ENCODE measurements at regions not wholly inside any gene's neighbourhood (a gene's known extent, or its start where the extent isn't known, plus 50 kb on each side); places are given as distances from the start of the nearest gene placed in this dataset.

GRCh38 chr4:152000518-152000917 lies 239.7 kb upstream of the GATB start:
- Mint-ChIP-seq H3K27ac (no peak overlapping the region), H3K9me3 (peaks cover 9% of the 10 kb centered on the region), H3K4me3 (no peak overlapping the region), H3K4me1 (peaks cover 21% of the 10 kb centered on the region), H3K36me3 (ENCODE audit: low read depth) (no peaks in the 10 kb centered on the region), H3K27me3 (peaks cover 7% of the 10 kb centered on the region)
- intact Hi-C loops (cut with micrococcal nuclease): no loop called here
- no peak for DNase-seq

DNA sequence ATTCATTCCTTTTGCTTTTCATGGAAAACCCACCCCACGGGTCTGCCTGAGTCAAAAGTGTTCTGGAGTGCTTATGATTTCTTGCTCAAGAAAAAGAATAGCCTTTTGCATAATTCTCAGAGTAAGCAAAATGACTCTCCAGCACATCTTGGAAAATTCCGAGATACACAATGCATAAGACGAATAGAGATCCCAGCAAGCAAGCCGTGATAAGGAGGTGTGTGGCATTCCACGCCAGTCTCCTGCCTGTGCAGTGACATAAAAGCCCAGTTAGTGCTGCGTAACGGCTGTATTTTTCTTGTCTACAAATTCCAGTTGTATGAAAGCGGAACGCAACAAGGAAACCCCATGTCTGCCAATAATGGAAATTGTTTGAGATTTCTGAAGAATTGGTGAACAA lies 237.9 kb upstream of the GATB start:
- Mint-ChIP-seq H3K36me3 (ENCODE audit: low read depth) (no peaks in the 10 kb centered on the region), H3K4me1 (peaks cover 24% of the 10 kb centered on the region), H3K27ac (no peak overlapping the region), H3K9me3 (peaks cover 9% of the 10 kb centered on the region), H3K4me3 (no peak overlapping the region), H3K27me3 (peaks cover 5% of the 10 kb centered on the region)
- intact Hi-C loops (cut with micrococcal nuclease): no loop called here
- DNase-seq: no peak

DNA sequence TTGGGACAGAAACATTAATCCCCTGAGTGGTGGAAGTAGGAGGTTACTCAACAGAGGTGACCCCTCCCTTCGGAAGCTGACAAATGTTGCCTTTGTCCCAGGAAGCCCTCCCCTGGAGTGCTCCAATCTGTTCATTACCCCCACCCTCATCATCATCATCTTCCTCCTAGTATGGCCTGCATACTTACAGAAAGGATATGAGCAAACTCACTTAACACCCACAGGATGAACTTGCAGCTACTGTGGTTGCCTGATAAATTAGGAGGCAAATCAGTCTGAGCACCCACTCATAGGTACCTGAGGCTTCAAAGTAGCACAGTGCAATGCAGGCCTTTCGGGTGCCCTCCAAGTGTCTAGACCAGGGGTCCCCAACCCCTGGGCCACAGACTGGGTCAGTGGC lies 236.7 kb upstream of the GATB start:
- peaks cover 25% of the 10 kb centered on the region for H3K4me1 Mint-ChIP-seq
- no peak overlapping the region for H3K27ac Mint-ChIP-seq
- peaks cover 9% of the 10 kb centered on the region for H3K9me3 Mint-ChIP-seq
- DNase-seq: no peak
- intact Hi-C loops (cut with micrococcal nuclease): no loop called here
- no peaks in the 10 kb centered on the region for H3K36me3 Mint-ChIP-seq (ENCODE audit: low read depth)
- H3K27me3 Mint-ChIP-seq: no peaks in the 10 kb centered on the region
- H3K4me3 Mint-ChIP-seq: no peak overlapping the region

DNA sequence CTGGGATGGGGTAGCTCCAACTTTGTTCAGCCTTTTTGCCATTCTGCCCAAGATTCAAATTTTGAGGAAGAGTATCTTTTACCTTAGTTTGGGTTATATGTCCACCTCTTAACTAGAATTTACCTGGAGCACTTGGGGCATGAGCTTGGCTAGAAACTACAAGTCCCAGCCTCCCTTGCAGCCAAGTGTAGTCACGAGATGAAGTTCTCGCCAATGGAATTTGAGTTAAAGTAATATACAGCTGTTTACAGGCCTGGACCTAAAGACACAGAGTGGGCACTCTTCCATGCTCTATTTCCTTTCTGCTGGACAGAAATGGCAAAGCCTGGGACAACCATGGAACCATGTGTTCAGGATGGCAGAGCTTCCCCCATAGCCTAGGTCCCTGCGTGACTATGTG lies 233.6 kb upstream of the GATB start:
- DNase-seq: no peak
- peaks cover 46% of the 10 kb centered on the region for H3K4me1 Mint-ChIP-seq
- intact Hi-C loops (cut with micrococcal nuclease): no loop called here
- H3K9me3 Mint-ChIP-seq: peaks cover 8% of the 10 kb centered on the region
- no peaks in the 10 kb centered on the region for H3K27me3 Mint-ChIP-seq
- no peak overlapping the region for H3K27ac Mint-ChIP-seq
- H3K36me3 Mint-ChIP-seq (ENCODE audit: low read depth): no peaks in the 10 kb centered on the region
- no peak overlapping the region for H3K4me3 Mint-ChIP-seq

GRCh38 chr4:151993521-151993920 lies 232.7 kb upstream of the GATB start:
- H3K4me1 Mint-ChIP-seq: peaks cover 48% of the 10 kb centered on the region
- H3K4me3 Mint-ChIP-seq: no peak overlapping the region
- no peaks in the 10 kb centered on the region for H3K27me3 Mint-ChIP-seq
- no peak overlapping the region for H3K27ac Mint-ChIP-seq
- H3K36me3 Mint-ChIP-seq (ENCODE audit: low read depth): no peaks in the 10 kb centered on the region
- H3K9me3 Mint-ChIP-seq: peaks cover 12% of the 10 kb centered on the region
- no peak for DNase-seq
- intact Hi-C loops (cut with micrococcal nuclease): no loop called here

GRCh38 chr4:151992332-151993154 lies 231.7 kb upstream of the GATB start:
- Mint-ChIP-seq H3K4me1 (peaks cover 45% of the 10 kb centered on the region), H3K27ac (peak overlapping the region; percentile 40), H3K36me3 (ENCODE audit: low read depth) (no peaks in the 10 kb centered on the region), H3K4me3 (no peak overlapping the region), H3K27me3 (no peaks in the 10 kb centered on the region), H3K9me3 (peaks cover 16% of the 10 kb centered on the region)
- intact Hi-C loops (cut with micrococcal nuclease): no loop called here
- DNase-seq: no peak

DNA sequence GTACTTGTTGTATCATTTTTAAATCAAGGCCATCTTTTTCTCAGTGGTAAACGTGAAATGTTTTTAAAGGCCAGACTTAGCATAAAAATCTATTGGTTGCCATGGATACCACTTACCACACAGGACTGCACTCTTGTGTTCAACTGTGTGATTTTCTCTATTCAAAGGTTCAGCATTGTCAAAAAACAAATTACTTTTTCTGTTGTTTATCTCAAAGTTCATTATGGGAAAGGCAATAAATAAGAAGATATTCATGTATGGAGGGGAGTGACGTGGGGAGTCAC lies 231.0 kb upstream of the GATB start:
- intact Hi-C loops (cut with micrococcal nuclease): no loop called here
- Mint-ChIP-seq H3K9me3 (peaks cover 18% of the 10 kb centered on the region), H3K27me3 (no peaks in the 10 kb centered on the region), H3K4me1 (peaks cover 39% of the 10 kb centered on the region), H3K36me3 (ENCODE audit: low read depth) (no peaks in the 10 kb centered on the region), H3K27ac (no peak overlapping the region), H3K4me3 (peak overlapping the region; percentile 20)
- no peak for DNase-seq

GRCh38 chr4:151991001-151991883 lies 230.4 kb upstream of the GATB start:
- DNase-seq: no peak
- Mint-ChIP-seq H3K9me3 (peaks cover 18% of the 10 kb centered on the region), H3K27me3 (no peaks in the 10 kb centered on the region), H3K4me3 (peak overlapping the region; percentile 20), H3K4me1 (peaks cover 39% of the 10 kb centered on the region), H3K27ac (peak overlapping the region; percentile 56), H3K36me3 (ENCODE audit: low read depth) (no peaks in the 10 kb centered on the region)
- intact Hi-C loops (cut with micrococcal nuclease): no loop called here

- intact Hi-C loops (cut with micrococcal nuclease): no loop called here
- peaks cover 35% of the 10 kb centered on the region for H3K4me1 Mint-ChIP-seq
- DNase-seq: no peak
- H3K36me3 Mint-ChIP-seq (ENCODE audit: low read depth): no peaks in the 10 kb centered on the region
- H3K4me3 Mint-ChIP-seq: no peak overlapping the region
- H3K27me3 Mint-ChIP-seq: no peaks in the 10 kb centered on the region
- peaks cover 14% of the 10 kb centered on the region for H3K9me3 Mint-ChIP-seq
- no peak overlapping the region for H3K27ac Mint-ChIP-seq
Measured at GRCh38 chr4:151990201-151990600, 229.4 kb upstream of the GATB start.

DNA sequence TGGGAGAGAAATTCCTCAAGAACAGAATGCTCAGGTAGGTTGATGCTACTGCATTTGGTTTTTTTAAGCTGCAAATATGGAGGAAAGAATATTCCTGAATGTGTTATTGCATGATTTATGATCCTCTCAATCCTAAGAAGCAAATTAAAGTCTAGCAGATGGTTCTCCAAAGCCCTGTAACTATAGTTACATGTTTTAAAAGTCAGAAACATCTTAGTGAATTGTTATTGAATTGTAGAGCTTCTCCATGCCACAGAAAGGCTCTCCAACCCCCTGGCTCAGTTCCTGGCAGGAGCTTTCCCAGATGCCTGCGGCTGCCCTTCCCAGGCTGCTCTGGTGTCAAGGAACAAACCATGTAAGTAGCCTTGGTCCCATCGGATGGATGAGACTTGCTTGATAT lies 227.8 kb upstream of the GATB start:
- no peak overlapping the region for H3K4me3 Mint-ChIP-seq
- intact Hi-C loops (cut with micrococcal nuclease): no loop called here

DNA sequence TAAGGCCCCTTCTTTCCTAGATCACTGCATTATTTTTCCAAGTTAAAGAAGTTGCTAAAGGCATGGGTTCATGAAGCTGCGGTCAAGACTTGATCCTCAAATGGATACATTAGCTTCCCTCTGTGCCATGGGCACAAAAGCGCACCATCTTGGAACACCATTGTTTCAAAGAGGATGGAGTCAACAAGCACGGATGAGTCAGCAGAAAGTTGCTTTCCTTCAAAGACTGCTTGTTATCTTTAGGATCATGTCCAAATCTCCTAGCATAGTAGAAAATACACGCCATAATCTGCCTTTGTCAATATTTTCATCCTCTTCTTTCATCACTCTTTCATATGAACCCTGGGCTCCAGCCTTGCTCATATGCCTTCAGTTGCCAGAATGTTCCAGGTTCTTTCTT lies 226.8 kb upstream of the GATB start:
- DNase-seq: no peak
- Mint-ChIP-seq H3K4me1 (peaks cover 24% of the 10 kb centered on the region), H3K9me3 (peaks cover 14% of the 10 kb centered on the region), H3K4me3 (no peak overlapping the region), H3K27me3 (peaks cover 2% of the 10 kb centered on the region), H3K36me3 (ENCODE audit: low read depth) (no peaks in the 10 kb centered on the region), H3K27ac (no peak overlapping the region)
- intact Hi-C loops (cut with micrococcal nuclease): no loop called here

More for the DNA sequence above, 227.8 kb upstream of the GATB start:
- no peaks in the 10 kb centered on the region for H3K36me3 Mint-ChIP-seq (ENCODE audit: low read depth)
- no peaks in the 10 kb centered on the region for H3K27me3 Mint-ChIP-seq
- peaks cover 30% of the 10 kb centered on the region for H3K4me1 Mint-ChIP-seq
- H3K9me3 Mint-ChIP-seq: peaks cover 14% of the 10 kb centered on the region
- no peak for DNase-seq
- no peak overlapping the region for H3K27ac Mint-ChIP-seq

- no peak overlapping the region for H3K4me3 Mint-ChIP-seq
- no peak for DNase-seq
- no peaks in the 10 kb centered on the region for H3K4me1 Mint-ChIP-seq
- peaks cover 10% of the 10 kb centered on the region for H3K9me3 Mint-ChIP-seq
- intact Hi-C loops (cut with micrococcal nuclease): no loop called here
- peaks cover 2% of the 10 kb centered on the region for H3K27me3 Mint-ChIP-seq
- no peak overlapping the region for H3K27ac Mint-ChIP-seq
- no peaks in the 10 kb centered on the region for H3K36me3 Mint-ChIP-seq (ENCODE audit: low read depth)
Measured at GRCh38 chr4:151983854-151984253, 223.0 kb upstream of the GATB start.

DNA sequence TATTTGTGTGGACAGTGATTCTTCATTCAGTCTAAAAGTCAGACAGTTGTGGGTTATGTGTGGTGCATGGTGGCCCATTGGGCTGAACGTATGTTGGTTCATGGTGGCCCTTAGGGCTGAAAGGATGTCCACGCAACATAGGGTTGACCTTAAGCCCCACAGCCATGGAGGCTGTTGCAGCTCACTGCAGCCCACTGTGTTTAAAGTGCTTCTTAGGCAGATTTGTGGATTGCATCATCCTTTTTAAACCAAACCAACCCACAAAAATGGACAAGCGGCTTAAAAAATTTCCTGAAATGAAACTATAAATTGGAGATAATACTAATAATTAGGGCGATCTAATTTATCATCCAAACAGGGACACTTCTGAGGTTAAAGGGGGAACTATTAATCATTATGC lies 219.0 kb upstream of the GATB start:
- intact Hi-C loops (cut with micrococcal nuclease): no loop called here
- H3K4me3 Mint-ChIP-seq: no peak overlapping the region
- H3K27me3 Mint-ChIP-seq: peaks cover 3% of the 10 kb centered on the region
- peaks cover 9% of the 10 kb centered on the region for H3K36me3 Mint-ChIP-seq (ENCODE audit: low read depth)
- DNase-seq: no peak
- H3K4me1 Mint-ChIP-seq: no peaks in the 10 kb centered on the region
- peaks cover 25% of the 10 kb centered on the region for H3K9me3 Mint-ChIP-seq
- no peak overlapping the region for H3K27ac Mint-ChIP-seq

- intact Hi-C loops (cut with micrococcal nuclease): no loop called here
- peaks cover 6% of the 10 kb centered on the region for H3K9me3 Mint-ChIP-seq
- DNase-seq: no peak
- H3K27me3 Mint-ChIP-seq: peaks cover 7% of the 10 kb centered on the region
- H3K27ac Mint-ChIP-seq: no peak overlapping the region
- no peaks in the 10 kb centered on the region for H3K36me3 Mint-ChIP-seq (ENCODE audit: low read depth)
- no peak overlapping the region for H3K4me3 Mint-ChIP-seq
- no peaks in the 10 kb centered on the region for H3K4me1 Mint-ChIP-seq
Measured at GRCh38 chr4:151968643-151969042, 207.8 kb upstream of the GATB start.
